ENCODE measurements at regions not wholly inside any gene's neighbourhood (a gene's known extent, or its start where the extent isn't known, plus 50 kb on each side); places are given as distances from the start of the nearest gene placed in this dataset.
"Not testable (repeated sequence)": the region's sequence is repeated elsewhere in the genome, so short reads cannot be mapped to it uniquely, and the experiment has no call there.

DNA sequence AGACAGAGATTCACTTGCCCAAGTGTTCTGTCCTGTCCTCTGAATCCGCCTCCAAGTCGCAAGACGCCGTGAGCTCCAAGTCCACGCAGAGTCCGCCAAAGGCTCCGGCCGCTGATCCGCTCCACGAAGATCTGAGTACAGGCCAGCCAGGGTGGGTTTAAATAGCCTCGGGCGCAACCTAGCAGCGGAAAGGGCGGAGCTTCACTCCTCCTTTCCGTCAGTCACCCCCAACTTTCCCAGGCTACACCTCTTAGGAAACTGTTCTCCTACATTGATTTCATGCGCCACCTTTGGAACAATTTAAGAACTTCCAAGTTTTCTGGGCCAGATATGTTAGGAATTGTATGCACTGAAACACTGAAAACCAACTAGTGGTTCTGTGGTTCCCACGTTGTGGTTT is 301.8 kb downstream of the CWH43 start:
- TF ChIP-seq CTCF (IDR thresholded peaks at IDR 0.05; ENCODE audit: low read depth, low read length, poor library complexity, severe bottlenecking); EZH2phosphoT487 (IDR thresholded peaks at IDR 0.05; ENCODE audit: borderline replicate concordance, low read length): not testable (repeated sequence)

All from DOHH2 (cell line).